Hematopoietic multipotent progenitor cell treated with erythropoietin and hydrocortisone succinate and interleukin-3 and kit ligand, for 17 days (in vitro differentiated cells): ENCODE measurements at regions not wholly inside any gene's neighbourhood (a gene's known extent, or its start where the extent isn't known, plus 50 kb on each side); places are given as distances from the start of the nearest gene placed in this dataset.

Experiments used
- DNase-seq: peaks from one replicate; pipeline ENCODE4 v3.0.0-alpha.2; 2015; ENCODE audit warnings: low spot score

DNA sequence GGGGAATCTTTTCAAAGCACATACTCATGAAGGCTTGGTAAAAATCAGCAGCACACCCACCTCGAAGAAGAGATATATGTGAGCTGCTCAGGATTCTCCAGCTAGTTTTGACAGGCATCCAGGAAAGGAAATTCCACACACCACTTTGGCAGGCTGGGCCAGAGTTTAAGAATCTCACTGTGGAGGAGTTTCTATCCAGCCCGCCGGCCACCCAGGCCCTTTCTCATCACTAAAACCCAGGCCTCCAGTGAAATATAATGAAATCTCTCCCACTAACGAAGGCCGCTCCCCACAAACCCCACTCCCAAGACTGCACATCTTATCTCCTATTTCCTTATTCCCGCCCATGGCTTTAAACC lies 202.0 kb downstream of the GLI2 start:
- no peak for DNase-seq

DNA sequence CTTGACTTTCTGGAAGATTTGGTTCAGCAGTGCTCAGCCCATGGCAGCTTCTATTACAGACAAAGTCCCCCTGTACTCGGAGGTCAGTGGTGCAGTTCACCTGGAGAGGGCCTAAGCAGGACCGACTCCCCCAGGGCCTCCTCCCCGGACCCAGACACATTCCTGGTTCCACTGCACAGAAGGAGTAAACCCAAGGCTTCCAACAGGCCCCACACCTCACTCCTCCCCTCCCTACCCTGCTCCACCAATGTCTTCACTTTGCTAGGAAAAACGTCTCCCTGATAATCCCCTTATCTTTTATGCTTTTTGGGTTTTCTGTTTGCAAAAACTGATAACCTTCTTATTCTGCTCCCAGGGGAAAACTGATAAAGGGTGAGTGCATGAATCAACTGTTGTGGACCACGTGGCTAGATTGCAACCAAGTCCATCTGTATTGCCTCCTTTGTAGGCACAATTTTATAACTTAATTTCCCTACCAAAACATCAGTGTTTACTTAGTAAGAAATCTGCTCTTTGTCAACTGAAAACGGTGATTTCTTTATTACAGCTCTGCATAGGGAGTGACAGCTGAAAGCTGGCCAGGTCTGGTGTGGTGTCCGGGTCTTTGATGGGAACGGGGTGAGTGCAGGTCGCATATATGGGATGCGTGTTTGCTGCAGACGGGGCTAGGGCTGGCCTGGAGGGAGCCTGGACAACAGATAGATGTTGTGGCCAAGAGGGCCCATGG lies 202.5 kb downstream of the GLI2 start:
- no peak for DNase-seq

DNA sequence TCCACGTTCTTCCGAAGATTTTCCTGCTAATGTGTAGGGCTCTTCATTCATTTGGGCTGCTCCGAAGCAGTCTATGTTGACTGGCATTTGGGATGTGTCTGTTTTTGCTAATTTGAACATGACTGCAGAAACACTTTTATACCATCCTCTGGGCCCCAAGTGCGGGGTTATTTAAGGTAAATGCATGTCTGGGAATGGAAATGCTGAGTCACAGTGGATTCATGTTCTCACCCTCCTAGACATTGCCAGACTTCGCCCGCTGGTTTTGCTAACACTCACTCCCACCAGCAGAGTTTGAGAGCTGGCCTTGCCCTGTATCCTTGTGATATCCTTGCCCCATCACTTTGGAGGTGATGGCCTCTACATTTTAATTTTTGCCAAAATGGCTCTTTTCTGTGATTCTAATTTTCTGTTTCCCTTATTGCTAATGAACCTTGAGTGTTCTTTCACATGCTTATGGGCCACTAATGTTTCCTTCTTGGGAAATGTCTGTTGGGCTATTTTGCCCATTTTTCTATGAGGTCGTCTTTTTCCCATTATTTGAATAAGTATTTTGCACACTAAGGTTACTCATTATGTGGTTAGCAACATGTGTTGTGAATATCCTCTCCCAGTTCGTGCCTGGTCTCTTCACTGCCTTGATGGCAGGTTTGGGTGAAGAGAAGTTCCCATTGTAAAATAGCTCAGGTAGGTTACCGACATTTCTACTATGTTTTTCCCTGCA lies 204.1 kb downstream of the GLI2 start:
- no peak for DNase-seq

DNA sequence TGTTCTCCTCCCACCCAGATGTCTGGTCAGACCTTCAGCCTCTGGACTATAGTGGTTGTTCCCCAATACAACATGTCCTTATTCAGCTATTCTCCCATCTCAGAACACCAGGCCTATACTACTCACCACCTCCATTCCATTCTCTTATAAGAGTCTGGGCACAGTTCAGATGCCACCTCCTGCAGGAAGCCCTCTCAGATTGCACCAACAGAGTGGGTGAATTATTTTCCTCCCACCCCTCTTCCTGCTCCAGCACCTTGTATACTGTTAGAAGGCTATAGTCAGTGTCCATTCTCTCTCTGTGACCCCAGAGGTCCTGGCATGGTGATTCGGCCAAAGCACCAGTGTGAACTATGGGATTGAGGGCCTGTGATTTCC lies 204.6 kb downstream of the GLI2 start:
- DNase-seq: no peak

DNA sequence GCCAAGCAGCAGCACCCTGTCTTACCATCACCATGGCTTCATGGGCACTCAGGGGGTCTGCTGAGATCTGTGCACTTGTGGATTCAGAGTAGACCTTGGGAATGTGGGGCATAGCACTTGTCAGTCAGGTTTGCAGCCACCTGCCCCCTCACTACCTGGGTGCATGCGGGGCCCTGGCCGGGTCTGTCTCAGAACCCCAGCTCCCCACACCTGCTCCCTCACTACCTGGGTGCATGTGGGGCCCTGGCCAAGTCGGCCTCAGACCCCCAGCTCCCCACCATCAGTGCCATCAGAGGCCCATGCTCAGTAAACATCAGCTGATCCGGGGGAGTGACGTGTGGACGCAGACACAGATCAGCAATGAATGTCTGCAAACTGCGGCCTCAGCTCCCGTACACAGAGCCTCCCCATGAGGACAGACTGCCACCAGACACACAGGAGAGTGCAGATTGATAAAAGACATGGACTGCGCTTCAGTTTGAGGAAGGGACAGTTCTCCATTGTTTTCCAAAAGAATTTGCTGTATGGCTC lies 205.1 kb downstream of the GLI2 start:
- no peak for DNase-seq

DNA sequence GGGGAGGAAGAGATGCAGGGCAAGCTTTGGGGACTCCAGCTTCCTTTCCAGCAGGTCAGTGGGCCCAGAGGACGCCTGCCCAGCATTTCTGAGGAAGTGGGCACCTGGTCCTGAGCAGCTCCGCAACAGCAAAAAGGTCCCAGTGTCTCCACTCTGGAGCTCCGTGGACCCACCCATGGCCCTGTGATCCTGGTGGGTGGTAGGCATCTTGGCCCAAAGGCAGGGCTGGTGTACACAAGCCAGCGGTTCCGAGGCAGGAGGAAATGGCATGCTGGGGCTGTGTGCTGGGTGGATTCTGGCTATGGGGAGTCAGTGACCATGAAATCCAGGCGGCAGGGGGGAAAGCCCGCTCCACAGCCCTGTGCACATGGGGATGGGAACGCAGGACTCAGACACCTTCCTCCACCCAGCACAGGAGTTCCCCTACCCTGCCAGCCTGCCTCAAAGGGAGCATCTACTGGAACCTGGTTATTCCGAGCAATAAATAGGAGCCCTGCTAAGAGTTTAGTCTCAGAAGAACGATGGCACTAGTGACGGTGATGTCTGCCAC lies 206.0 kb downstream of the GLI2 start:
- no peak for DNase-seq

DNA sequence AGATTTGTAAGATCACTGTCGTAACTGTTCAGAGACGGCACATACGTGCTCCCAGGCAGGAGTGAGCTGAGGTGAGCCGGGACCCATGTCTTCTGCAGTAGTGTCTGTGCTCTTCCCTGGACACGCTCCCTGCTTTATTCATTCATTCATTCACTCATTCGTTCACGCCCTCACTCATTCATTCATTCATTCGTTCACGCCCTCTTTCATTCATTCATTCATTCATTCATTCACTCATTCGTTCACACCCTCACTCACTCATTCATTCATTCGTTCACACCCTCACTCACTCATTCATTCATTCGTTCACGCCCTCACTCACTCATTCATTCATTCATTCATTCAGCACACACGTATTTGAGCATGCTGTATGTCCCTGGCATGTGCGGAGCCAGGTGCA lies 207.0 kb downstream of the GLI2 start:
- no peak for DNase-seq

DNA sequence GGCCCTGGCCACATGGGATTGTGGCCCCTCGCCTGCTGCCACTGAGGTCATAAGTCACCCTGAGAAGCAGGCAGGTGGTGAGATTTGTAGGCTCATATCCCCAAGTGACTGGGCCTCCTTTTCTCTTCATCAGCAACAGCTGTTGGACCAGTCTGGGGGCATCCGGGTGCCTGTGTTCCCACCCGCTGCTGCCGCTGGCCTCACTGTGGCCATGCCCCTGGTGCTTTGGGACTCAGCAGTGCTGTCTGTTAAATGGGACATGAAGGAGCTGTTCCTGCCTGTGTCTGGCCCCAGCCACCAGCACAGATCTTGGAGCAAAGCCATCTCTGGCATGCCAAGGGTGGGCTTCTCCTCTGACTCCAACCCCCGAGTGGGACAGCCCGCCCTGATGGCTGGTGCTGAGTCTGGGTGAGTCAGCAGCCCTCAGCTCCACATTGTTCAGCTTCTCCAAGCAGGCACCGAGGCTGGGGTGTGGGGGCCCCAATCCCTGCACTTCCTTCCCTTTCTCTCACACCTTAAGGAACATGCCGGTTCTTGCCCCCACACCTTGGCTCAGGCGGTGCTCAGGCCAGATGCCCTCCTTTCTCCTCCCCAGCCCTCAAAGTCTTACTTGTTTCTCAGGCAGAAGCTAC lies 207.9 kb downstream of the GLI2 start:
- no peak for DNase-seq

DNA sequence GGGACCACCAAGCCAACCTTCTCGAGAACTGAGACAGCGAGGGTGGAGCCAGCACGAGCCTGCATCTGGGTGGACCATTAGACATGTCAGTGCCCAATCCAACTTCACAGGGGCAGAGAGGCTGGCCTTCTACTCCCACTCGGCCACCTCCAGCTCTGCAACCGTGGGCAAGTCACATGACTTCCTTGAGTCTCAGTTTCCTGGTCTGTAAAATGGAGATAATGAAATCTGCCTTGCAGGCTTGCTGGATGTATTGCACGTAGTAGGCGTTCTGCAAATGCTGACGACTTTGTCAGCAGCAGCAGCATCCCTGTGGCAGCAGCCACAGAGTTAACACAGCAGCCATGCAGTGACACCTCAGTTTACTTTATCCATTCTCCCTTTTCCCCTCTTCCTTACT lies 208.9 kb downstream of the GLI2 start:
- no peak for DNase-seq

DNA sequence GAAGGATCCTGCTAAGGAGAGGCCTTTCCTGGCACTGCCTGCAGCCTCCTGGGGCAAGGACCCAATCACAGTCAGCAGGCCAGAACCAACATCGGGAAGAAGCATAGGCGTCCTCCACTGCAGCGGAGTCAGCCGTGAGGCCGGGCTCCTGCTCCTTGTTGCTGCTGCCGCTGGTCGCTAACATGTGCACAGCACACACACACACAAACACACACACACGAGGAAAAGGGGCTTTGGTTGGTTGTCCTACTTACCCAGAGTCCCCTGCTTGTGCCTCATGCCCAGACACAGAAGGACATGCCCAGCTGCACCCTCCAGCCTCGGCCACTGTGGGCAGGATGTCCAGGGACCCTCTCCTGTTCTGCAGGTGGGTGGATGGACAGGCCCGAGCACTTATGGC lies 209.4 kb downstream of the GLI2 start:
- no peak for DNase-seq

DNA sequence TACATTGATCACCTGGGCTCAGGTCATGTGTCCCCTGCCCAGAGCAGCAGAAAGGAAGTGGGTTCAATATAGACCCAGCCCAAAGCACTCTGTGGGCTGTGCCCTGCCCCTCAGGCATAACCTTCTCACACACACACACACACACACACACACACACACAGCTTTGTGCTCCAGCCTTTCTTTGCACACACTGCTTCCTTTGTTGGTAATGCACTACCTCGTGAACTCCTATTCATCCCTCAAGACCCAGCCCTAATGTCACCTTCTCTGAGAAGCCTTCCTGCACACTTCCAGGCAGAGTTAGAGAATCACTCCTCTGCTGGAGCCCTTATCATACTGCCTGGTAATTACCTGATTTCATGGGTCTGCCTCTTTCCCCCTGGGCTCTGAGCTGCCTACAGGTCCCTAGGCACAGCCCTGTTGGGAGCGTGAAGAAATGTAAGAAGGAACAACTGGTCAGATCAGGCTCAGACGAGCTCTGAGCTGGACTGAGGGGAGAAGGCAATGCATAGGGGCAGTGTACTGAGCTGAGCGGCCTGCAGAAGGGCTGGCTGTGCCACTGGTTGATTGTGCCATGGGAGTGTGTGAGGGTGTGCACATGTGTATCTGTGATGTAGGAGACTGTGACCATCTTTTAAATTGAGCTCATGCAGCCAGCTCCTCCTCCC lies 210.3 kb downstream of the GLI2 start:
- no peak for DNase-seq

DNA sequence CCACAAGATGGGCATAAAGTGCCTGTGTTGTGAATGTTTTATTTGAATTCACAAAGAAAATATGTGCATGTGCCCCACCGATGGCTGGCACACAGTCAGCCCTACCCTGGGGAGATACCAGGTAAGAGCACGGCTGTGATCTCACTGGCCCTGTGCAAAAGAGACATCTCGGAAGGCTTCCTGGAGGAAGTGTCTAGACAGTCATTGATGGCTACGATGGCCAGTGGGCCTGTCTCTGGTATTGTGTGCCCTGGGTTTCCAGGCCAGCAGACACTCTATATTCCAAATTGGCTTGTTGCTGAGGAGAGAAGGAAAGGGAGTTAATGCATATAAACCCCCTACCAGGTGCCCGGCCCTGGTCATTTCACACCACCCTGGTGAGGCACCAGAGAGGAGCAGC lies 211.7 kb downstream of the GLI2 start:
- DNase-seq: no peak

DNA sequence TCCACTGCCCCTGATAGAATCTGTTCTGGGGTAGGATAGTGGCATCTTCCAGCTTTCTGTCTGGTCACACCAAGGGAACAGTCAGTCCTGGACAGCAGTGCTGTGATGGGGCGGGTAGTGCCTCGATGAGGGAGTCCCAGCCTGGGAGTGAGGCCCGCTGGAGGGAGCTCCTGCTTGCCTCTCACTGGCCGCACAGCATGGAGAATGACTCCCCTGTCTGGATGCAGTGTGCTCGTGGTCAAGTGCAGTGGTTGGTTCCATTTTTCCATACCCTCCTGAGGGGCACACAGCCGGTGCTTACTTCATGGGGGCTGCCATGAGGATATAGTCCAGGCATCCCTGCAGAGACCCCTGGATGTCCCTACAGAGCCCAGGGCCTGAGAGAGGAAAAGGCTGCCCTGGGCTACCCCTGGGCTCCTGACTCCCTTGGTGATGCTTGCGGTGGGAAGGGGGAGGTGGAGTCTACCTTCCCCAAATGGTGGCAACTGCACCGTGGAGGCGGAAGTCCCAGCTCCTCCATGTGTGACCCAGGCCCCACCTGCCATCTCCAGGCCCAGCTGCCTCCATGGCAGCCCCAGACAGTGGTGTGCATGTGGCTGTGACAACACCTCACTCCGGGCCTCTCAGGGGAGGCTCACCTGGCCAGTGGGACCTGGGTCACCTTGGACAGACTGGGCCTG lies 212.5 kb downstream of the GLI2 start:
- no peak for DNase-seq

DNA sequence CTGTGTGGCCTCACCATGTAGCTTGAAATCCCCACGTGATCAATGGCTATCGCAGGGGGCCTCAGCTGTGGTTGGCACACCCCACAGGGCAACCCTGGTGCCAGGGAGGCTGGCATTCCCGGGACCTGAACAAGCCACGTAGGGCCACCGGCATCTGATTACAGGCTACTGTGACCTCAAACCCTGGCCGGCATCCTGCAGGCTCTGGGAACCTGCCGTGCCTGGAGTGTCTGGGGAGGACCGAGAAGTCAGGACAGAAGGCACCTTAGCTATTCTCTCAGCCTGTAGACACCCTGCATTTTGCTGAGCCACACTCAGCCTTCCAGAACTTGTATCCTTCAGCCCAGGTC lies 213.0 kb downstream of the GLI2 start:
- DNase-seq: no peak

DNA sequence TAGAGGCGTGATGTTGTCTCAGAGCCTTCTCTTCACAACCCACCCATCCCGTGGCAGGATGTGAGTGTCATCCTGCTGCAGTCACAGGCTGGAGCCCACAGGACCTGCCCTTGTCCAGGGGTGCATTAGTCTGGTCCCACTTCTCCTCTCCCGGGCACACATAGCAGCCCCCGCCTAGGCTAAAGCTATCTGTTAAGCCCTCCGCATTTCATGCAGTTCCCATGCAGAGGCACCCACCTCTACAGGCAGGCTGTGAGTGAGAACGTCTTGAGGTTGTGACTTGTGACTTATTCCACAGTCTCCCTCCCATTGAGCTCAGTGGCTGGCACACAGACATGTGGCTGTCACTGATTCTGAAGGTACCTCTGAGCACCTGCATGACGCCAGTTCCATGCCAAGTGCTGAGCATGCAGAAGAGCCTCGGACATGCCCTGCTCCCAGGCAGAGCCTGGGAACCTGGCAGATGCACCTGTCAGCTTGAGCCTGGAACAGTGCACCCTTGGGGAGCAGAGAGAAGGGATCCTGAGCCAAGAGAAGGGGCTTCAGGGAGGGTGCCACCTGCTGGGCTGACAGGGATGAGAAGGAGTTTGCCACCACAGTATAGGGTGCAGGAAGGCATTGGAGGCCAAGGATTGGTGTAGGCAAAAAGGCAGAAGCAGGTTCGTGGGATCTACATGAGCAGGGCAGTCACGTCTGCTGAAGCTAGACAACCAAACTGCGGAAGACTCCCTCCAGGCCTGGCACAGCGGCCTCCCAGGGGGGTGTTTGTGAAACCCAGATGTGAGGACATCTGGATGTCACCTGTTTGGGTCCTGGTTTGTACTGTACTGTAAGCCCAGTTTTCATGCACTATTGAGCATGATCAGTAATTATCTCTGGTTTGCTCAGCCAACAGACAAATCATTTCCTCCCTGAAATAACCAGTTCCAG lies 213.6 kb downstream of the GLI2 start:
- no peak for DNase-seq

DNA sequence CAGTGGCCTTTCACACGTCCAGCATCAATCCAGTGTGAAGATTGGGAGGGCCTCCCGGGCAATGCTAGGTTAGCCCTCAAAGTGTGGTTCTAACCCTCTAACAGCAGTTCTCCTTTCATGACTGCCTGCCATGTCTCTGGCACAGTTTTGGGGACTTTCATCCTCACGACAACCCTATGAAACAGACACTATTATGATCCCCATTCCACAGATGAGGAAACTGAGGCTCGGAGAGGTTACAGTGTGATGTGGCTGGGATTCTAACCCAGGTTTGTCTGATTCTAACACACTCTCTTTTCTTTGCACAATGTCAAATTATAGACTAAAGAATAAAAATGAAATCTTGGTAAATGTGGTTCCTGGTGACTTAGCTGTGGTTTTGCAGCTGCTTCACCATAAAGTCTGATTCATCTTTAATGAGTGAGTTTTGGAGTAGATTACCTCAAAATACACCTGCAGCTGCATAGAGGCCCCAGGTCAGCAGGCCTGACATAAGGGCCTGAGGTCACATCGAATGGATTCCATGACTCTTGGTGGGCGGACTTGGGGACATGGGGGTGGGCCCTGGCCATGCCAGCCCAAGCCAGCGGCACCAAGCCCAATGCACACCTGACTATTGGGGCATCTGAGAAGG lies 214.4 kb downstream of the GLI2 start:
- no peak for DNase-seq

DNA sequence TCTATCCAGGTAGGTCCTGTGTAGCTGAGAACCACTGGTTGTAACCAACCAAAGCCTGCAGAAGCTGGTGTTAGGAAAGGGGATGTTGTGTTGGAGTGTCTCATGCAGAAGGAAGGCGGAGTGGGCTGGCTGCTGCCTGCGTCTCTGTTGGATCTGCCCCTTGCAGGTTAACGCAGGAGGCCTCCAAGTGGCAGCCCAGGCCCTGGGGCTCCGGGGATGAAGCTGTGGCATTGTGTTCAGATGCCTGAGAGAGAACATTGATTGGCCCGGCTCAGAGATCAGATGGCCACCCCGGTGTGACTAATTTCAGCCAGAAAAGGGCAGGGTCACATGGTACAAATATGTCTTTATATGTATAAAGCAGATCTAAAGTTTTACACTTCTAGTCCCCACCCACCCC lies 216.0 kb downstream of the GLI2 start:
- DNase-seq: no peak

DNA sequence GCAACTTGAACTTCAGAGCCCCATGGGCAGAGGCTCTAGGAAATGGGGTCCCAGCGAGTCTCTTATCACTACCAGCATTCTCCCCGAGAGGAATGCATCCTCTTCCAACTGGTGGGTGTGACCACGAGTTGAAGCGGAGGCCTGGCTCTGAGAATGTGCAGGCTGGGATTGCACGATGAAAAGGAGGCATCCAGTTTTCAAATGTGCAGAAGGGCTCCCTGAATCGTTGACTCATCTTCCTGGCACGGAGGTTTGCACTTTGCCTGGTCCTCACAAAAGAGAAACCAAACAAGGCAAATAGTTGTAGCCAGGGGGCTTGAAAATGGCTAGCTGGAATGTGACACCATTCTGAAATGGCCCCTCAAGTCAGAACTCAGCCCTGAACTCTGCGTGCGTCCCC lies 216.7 kb downstream of the GLI2 start:
- no peak for DNase-seq

DNA sequence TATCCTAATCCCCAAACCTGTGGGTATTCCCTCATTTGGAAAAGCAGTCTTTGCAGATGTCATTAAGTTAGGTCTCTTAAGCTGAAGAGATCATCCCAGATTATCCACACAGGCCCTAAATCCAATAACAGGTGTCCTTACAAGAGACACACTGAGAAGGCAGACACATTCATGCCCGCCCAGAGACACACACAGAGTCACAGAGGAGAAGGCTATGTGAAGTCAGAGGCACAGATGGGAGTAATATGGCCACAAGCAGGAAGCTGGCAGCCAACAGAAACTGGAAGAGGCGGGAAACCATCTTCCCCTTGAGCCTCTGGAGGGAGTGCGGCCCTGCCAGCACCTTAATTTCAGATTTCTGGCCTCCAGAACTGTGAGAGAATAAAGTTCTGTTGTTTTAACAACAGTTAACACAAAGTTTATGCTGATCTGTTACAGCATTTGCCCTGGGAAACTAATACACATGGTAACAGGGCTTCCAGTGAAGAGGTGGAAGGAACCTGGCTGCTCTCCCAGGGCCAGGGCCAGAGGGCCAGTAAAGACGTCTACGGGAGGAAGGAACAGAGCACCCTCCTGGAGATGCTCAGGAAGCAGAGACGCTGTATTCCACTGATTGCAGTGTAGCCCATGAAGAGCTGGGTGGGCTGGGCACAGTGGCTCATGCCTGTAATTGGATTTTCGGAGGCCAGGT lies 217.5 kb downstream of the GLI2 start:
- DNase-seq: no peak
